Cardiac muscle cell (in vitro differentiated cells and primary cell): ENCODE measurements at regions not wholly inside any gene's neighbourhood (a gene's known extent, or its start where the extent isn't known, plus 50 kb on each side); places are given as distances from the start of the nearest gene placed in this dataset.

Experiments
- DNase-seq, 2 donors: peaks; one replicate each; pipeline versions ENCODE4 v3.0.0 to v3.0.0-alpha.2; 2010 to 2017; ENCODE audit warnings: low read depth in 1 of 2, low spot score in 1 of 2
- H3K27ac ChIP-seq: fragments of 200-600 bp; sonication (generic); 2 replicates; pipeline ENCODE4 v1.5.1; 2016
- H3K27me3 ChIP-seq: fragments of 200-600 bp; sonication (generic); 2 replicates; pipeline ENCODE4 v1.6.0; 2016; ENCODE audit warnings: control low read depth
- H3K36me3 ChIP-seq: fragments of 200-600 bp; sonication (generic); 2 replicates; pipeline ENCODE4 v1.5.1; 2016; ENCODE audit warnings: control low read depth
- H3K4me1 ChIP-seq: fragments of 200-600 bp; sonication (generic); 2 replicates; pipeline ENCODE4 v1.8.1; 2017; ENCODE audit warnings: low read depth, mild to moderate bottlenecking, mixed run types
- H3K4me3 ChIP-seq: fragments of 200-600 bp; sonication (generic); 2 replicates; pipeline ENCODE4 v1.5.1; 2016; ENCODE audit warnings: mild to moderate bottlenecking
- H3K9me3 ChIP-seq: fragments of 200-600 bp; sonication (generic); 2 replicates; pipeline ENCODE4 v1.5.1; 2017; ENCODE audit warnings: low read depth, mild to moderate bottlenecking, control low read depth
- TF ChIP-seq, protein P1 (sequence below): IDR thresholded peaks from 2 replicates; pipeline ENCODE4 v1.5.1; 2012; ENCODE audit warnings: low read depth, mild to moderate bottlenecking, low read length

DNA sequence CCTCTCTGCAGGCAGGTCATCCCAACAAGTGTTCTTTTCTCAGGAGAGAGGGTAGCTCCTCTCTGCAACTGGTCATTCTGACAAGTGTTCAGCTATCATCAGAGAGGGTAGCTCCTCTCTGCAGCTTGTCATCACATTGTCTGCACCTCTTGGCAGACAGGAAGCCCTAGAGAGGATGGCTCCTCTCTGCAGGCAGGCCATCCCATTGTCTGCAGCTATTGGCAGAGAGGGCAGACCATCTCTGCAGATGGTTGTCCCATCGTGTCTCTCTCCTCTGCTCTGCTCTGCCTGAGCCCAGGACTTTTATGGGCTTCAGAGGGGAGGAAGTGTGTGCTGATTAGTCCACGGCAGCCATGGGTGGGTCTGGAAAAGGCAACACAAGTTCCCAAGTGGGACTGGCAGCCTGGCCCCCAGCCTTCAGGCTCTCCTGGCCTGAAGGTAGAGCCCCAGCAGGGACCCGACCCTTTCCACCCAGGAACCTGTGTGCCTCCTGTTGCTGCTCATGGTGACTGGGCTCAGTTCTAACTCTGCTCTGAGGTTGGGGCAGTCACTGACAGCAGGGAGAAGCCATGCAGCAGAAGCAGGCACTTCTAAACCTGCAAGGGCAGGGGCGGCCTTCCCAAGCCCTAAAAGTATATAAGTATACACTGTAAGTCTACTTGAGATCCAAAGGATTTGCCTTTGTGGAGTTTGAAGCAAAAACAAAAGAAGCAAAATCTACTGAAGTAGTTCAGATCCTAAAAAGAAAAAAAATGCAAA is 637.9 kb downstream of the PLOD2 start:
- TF ChIP-seq, protein P1, sequence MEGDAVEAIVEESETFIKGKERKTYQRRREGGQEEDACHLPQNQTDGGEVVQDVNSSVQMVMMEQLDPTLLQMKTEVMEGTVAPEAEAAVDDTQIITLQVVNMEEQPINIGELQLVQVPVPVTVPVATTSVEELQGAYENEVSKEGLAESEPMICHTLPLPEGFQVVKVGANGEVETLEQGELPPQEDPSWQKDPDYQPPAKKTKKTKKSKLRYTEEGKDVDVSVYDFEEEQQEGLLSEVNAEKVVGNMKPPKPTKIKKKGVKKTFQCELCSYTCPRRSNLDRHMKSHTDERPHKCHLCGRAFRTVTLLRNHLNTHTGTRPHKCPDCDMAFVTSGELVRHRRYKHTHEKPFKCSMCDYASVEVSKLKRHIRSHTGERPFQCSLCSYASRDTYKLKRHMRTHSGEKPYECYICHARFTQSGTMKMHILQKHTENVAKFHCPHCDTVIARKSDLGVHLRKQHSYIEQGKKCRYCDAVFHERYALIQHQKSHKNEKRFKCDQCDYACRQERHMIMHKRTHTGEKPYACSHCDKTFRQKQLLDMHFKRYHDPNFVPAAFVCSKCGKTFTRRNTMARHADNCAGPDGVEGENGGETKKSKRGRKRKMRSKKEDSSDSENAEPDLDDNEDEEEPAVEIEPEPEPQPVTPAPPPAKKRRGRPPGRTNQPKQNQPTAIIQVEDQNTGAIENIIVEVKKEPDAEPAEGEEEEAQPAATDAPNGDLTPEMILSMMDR, result no peak
- Histone ChIP-seq H3K27ac (no peak overlapping the region), H3K27me3 (no peaks in the 10 kb centered on the region), H3K9me3 (no peaks in the 10 kb centered on the region), H3K4me1 (no peaks in the 10 kb centered on the region), H3K4me3 (no peak overlapping the region), H3K36me3 (no peaks in the 10 kb centered on the region)
- no peak for DNase-seq

DNA sequence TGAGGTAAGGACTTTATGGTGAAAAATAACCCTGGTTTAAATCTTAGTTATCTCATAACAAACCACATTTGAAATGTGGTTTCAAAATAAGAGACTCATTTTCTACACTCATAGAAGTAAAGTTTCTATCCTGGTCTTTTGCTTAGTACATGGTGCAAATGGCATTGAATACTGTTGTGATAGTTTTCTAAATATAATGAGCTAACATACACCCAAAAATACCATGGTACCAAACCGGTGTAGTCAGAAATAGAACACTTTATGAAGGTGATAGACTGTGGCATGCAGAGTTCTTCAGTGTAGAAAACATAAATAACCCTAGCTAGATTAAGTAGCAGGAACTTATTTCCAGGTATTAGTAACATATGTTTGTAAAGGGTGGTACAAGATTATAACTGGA is 629.4 kb downstream of the PLOD2 start:
- Histone ChIP-seq H3K27ac (no peak overlapping the region), H3K9me3 (no peaks in the 10 kb centered on the region), H3K4me3 (no peak overlapping the region), H3K36me3 (no peaks in the 10 kb centered on the region), H3K27me3 (no peaks in the 10 kb centered on the region), H3K4me1 (peaks cover 4% of the 10 kb centered on the region)
- DNase-seq, result no peak
- TF ChIP-seq, protein P1, result no peak

DNA sequence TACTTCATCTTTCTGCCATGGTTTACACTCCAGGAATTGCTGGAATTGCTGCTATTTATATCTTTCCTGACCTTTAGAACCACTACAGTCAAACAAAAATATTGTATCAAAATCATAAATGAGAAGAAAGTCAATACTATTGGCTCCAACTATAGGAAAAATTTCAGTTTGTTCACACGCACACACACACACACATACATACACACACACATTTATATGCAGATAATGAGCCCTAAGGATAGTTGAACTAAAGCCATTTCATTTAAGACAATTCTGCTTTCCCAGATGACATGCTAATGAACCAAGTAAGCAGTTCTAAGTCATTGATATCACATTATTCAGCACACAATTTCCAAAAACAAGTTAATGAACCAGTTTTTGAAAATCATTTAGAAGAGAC is 627.3 kb downstream of the PLOD2 start:
- TF ChIP-seq, protein P1, result no peak
- Histone ChIP-seq H3K9me3 (no peaks in the 10 kb centered on the region), H3K4me1 (peaks cover 4% of the 10 kb centered on the region), H3K4me3 (no peak overlapping the region), H3K36me3 (no peaks in the 10 kb centered on the region), H3K27ac (no peak overlapping the region), H3K27me3 (no peaks in the 10 kb centered on the region)
- DNase-seq, result no peak

DNA sequence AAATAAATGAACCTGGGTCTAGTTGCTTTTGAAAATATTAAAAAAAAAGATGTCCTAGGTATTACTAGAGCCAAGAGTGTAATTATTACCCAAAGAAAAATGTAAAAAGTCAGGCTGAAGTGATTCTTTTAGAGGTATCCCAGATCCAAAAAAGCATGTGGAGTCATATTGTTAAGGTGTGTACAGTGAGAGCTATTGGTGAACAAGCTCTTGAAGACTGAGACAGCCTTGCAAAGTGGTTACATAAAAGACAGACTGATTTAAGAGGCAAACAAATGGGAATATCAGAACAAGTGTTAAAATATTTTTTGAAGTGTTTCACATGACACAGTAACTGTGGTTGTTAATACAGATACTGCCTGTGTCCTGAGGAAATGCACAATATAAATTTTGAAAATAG is 624.5 kb downstream of the PLOD2 start:
- H3K36me3 ChIP-seq, result no peaks in the 10 kb centered on the region
- H3K27ac ChIP-seq, result no peak overlapping the region
- no peak for DNase-seq
- TF ChIP-seq, protein P1, result no peak
- no peak overlapping the region for H3K4me3 ChIP-seq
- H3K4me1 ChIP-seq, result peaks cover 4% of the 10 kb centered on the region
- no peaks in the 10 kb centered on the region for H3K9me3 ChIP-seq
- no peaks in the 10 kb centered on the region for H3K27me3 ChIP-seq

DNA sequence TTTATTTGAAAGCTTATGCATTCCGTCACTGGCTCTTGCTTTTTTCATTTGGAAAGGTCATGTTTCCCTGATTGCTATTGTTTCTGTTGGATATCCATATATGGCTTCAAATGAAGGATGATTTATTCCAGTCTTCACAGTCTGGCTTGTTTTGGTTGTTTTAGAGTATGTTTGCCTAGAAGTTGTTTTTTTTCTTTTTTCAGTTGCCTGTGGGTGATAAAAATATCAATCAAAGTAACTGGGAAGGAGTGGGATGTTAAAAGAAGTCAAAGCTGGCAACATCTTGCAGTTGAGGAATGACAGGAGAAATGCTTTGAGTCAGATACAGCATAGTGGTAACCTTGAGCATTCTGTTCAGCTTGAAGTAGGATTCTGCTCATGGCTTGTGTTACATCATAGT is 610.5 kb downstream of the PLOD2 start:
- Histone ChIP-seq H3K4me3 (no peak overlapping the region), H3K4me1 (peaks cover 7% of the 10 kb centered on the region), H3K36me3 (no peaks in the 10 kb centered on the region), H3K27ac (no peak overlapping the region), H3K9me3 (no peaks in the 10 kb centered on the region), H3K27me3 (no peaks in the 10 kb centered on the region)
- TF ChIP-seq, protein P1, result no peak
- no peak for DNase-seq
